Pancreas (tissue), 10 donors: ENCODE measurements at regions not wholly inside any gene's neighbourhood (a gene's known extent, or its start where the extent isn't known, plus 50 kb on each side); places are given as distances from the start of the nearest gene placed in this dataset.

Source experiments
- ATAC-seq, 4 donors: fragments of 200-7000 bp; cut with Tn5 transposase; one replicate each; pipeline versions ENCODE4 v1.8.0 to v1.9.1; 2020; ENCODE audit warnings: mild to moderate bottlenecking in 4 of 4, moderate library complexity in 4 of 4
- DNase-seq, 6 donors: peaks; one replicate each; pipeline ENCODE4 v3.0.0-alpha.2; 2020
- FAIRE-seq: peaks from 2 replicates; lab custom pipeline; 2012; peaks lifted over from hg19 to GRCh38; lab: Jason Lieb, UNC
- H3K27ac ChIP-seq, 4 donors: fragments of 200-600 bp; sonication (generic); 1 replicate in 3 of 4; 2 replicates in 1 of 4; pipeline versions ENCODE4 v1.5.0 to v1.8.0; 2020
- H3K27me3 ChIP-seq, 4 donors: fragments of 200-600 bp; one replicate each; pipeline ENCODE4 v1.8.0; 2021
- H3K36me3 ChIP-seq, 3 donors: fragments of 200-600 bp; sonication (generic) in 1 of 3; one replicate each; pipeline versions ENCODE4 v1.5.0 to v1.8.0; 2020 to 2021
- H3K4me1 ChIP-seq, 3 donors: fragments of 200-600 bp; one replicate each; pipeline ENCODE4 v1.8.0; 2021
- H3K4me3 ChIP-seq, 4 donors: fragments of 200-600 bp; sonication (generic) in 2 of 4; one replicate each; pipeline versions ENCODE4 v1.5.0 to v1.8.0; 2020 to 2021
- H3K9me3 ChIP-seq, 4 donors: fragments of 200-600 bp; one replicate each; pipeline ENCODE4 v1.8.0; 2021
- CTCF ChIP-seq, 4 donors: fragments of 200-600 bp; sonication (generic) in 3 of 4; IDR thresholded peaks; one replicate each; pipeline versions ENCODE4 v1.5.0 to v1.8.0; 2021; ENCODE audit warnings: antibody characterized with exemption in 4 of 4
- WGBS, 2 donors: extraction: QIAGEN DNeasy Blood & Tissue Kit; methylation state at CpG; one replicate each; pipeline ENCODE4 v1.1.7; 2013; 5-methylcytosine and 5-hydroxymethylcytosine counted together
- intact Hi-C, 3 donors: fragments of 100-400 bp; cut with DNase I; formaldehyde crosslinking; loops; one replicate each; pipeline versions ENCODE4 v1.11.1 to v1.14.2; 2022
- donor health status: healthy with polysubstance abuse.
- donor health status: DM: no; HTN: no; CAD: no; lungs with moderate emphysema.
- donor health status: DM: no; HTN: no; CAD: no.
- donor health status: control.
- donor health status: control.
- donor health status: Bipolar disorder and iron deficiency.
- donor health status: DM: yes; HTN: yes; CAD: no.
- donor health status: DM: no; HTN: no; CAD: no.
- donor health status: DM: no; HTN: no; CAD: no.
- donor health status: DM: yes; HTN: yes; CAD: no.

DNA sequence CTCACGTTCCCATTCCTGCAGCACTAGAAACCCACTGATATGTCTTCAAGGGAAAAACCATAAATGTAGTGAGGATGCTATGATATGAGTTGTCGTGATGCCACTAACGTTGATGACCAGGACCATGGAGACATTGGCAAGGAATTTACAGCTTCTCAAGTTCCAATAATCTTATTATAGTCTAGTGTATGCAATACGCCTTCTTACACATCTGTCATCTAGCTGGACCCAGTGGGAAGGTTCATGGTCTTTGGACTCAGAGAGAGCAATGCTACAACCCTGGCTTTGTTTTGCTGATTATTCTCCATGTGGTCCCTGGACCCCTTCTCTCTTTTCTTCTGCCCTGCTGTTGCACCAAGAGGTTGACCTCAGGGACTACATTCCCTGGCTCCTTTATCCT lies 76.0 kb upstream of the BMP2 start:
- no peak for ATAC-seq
- H3K27ac ChIP-seq: no peak overlapping the region

DNA sequence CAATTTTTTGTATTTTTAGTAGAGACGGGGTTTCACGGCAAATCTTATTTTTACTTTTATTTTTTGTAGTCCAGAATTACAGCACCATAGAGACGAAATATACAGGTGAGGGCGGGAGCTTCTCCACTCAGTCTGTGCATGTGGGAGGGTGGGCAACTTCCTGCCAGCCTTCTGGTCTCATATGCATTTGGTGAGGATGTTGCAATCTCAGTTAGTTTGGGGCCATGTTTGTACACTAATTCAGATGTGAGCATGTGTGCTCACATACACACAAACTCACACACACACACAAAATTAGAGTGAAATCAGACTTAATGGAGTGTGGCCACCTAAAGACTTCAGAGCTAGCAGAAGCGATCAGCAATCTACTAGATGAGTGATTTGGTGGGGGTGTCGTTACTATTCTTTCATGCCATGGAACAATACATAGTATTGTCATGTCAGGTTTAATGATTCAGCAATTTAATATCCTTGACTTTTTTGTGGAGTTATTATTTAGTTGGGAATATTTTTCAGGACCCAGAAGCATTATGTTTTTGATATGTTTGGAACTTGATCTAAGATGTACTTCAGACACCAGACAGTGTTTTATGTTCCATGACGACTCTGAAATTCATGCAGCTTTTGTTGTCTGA lies 78.0 kb upstream of the BMP2 start:
- Histone ChIP-seq H3K36me3 (no peaks in the 10 kb centered on the region), H3K27me3 (no peaks in the 10 kb centered on the region), H3K4me3 (no peak overlapping the region), H3K4me1 (peaks cover 0 to 4% (median 0%) of the 10 kb centered on the region in 3 donors), H3K27ac (no peak overlapping the region), H3K9me3 (no peaks in the 10 kb centered on the region)
- no peak for ATAC-seq
- WGBS, 2 donors: 74 to 89% methylated on average over 7 of the region's 7 CpGs
- FAIRE-seq: no peak
- no peak for DNase-seq
- no peak for TF ChIP-seq CTCF (IDR thresholded peaks at IDR 0.05)
- intact Hi-C loops: no loop called here

More for the DNA sequence above, 76.0 kb upstream of the BMP2 start:
- WGBS, 2 donors: 70 to 79% methylated on average over 4 of the region's 4 CpGs
- H3K36me3 ChIP-seq: no peaks in the 10 kb centered on the region
- H3K4me3 ChIP-seq: no peak overlapping the region
- no peaks in the 10 kb centered on the region for H3K27me3 ChIP-seq
- no peak for TF ChIP-seq CTCF (IDR thresholded peaks at IDR 0.05)
- H3K9me3 ChIP-seq: no peaks in the 10 kb centered on the region
- intact Hi-C loops: no loop called here
- DNase-seq: no peak
- peaks cover 0 to 4% (median 0%) of the 10 kb centered on the region in 3 donors for H3K4me1 ChIP-seq
- FAIRE-seq: no peak

DNA sequence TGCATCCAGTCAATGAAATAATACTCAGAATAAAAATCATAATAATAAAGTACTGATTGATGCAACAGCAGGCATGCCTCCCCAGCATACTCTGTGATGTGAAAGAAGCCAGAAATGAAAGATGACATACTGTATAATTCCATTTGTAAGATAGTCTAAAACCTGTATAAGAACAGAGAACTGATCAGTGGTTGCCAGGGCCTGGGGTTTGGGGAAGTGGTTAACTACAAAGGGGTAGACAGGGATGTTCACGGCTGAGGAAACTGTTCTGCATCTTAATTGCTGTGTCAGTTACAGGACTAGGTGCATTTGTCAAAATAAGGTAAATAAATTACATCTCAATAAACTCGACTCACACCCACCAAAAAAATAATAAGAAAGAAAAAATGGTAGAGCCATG lies 81.3 kb upstream of the BMP2 start:
- intact Hi-C loops: no loop called here
- FAIRE-seq: no peak
- H3K4me3 ChIP-seq: no peak overlapping the region
- H3K36me3 ChIP-seq: no peaks in the 10 kb centered on the region
- TF ChIP-seq CTCF (IDR thresholded peaks at IDR 0.05): no peak
- peaks cover 0 to 3% (median 0%) of the 10 kb centered on the region in 3 donors for H3K4me1 ChIP-seq
- H3K9me3 ChIP-seq: no peaks in the 10 kb centered on the region
- H3K27me3 ChIP-seq: no peaks in the 10 kb centered on the region
- H3K27ac ChIP-seq: no peak overlapping the region
- 70 to 80% methylated on average over 2 of the region's 2 CpGs for WGBS, 2 donors
- no peak for DNase-seq
- no peak for ATAC-seq

DNA sequence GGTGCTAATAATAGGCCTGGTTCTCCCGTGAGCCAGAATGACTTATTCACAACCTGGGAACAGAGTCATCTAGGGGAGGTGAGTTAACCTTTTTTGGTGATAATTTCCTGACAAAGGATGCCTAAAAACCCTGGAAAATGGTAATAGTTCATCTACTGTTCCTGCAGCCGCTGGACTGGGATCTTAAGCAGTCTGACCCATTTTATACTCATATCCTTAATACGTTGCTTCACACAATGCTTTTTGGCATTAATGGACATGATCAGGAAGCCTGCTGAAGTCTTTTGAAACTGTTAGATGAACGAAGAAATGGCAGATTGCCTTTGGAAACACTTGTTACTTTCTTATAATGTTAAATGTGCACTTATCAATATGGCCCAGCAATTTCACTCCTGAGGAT lies 81.9 kb upstream of the BMP2 start:
- intact Hi-C loops: no loop called here
- no peak for DNase-seq
- H3K27me3 ChIP-seq: no peaks in the 10 kb centered on the region
- H3K27ac ChIP-seq: no peak overlapping the region
- no peaks in the 10 kb centered on the region for H3K4me1 ChIP-seq
- no peak overlapping the region for H3K4me3 ChIP-seq
- no peaks in the 10 kb centered on the region for H3K9me3 ChIP-seq
- no peak for TF ChIP-seq CTCF (IDR thresholded peaks at IDR 0.05)
- ATAC-seq: no peak
- no peak for FAIRE-seq
- WGBS, 2 donors: 70 to 78% methylated on average over 4 of the region's 4 CpGs
- no peaks in the 10 kb centered on the region for H3K36me3 ChIP-seq

DNA sequence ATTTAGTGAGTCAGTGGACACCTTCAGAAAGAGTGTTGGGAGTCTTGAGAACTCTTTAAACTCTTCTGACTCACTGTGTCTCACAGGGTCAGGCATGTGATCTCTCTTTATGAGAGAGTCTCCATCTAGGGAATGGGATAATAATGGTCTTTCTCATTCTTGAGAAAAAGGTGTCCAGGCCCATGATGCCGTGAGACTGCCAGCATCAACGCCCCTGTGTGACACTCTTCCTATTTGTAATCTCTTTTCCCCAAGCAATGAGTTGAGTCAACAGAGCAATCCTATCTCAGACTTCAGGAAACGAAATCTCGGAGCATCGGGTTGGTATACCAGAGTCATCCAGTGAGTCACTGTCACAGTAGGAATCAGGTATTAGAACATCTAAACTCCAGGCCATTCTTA lies 82.3 kb upstream of the BMP2 start:
- Histone ChIP-seq H3K9me3 (no peaks in the 10 kb centered on the region), H3K27ac (no peak overlapping the region), H3K4me1 (no peaks in the 10 kb centered on the region), H3K27me3 (no peaks in the 10 kb centered on the region), H3K36me3 (no peaks in the 10 kb centered on the region), H3K4me3 (no peak overlapping the region)
- DNase-seq: no peak
- 90 to 93% methylated on average over 5 of the region's 5 CpGs for WGBS, 2 donors
- no peak for ATAC-seq
- TF ChIP-seq CTCF (IDR thresholded peaks at IDR 0.05): no peak
- intact Hi-C loops: no loop called here
- FAIRE-seq: no peak
